GM12873 (cell line): ENCODE measurements at regions not wholly inside any gene's neighbourhood (a gene's known extent, or its start where the extent isn't known, plus 50 kb on each side); places are given as distances from the start of the nearest gene placed in this dataset.

Experiments
- CTCF ChIP-seq: IDR thresholded peaks from 2 replicates; pipeline ENCODE4 v1.5.1; 2012; ENCODE audit warnings: low read depth, mild to moderate bottlenecking, moderate library complexity, low read length, control low read depth; ENCODE audit not compliant: insufficient read depth; ENCODE audit errors: missing control alignments

GRCh38 chr16:54369861-54370260 is 83.3 kb upstream of the IRX3 start:
- no peak for TF ChIP-seq CTCF

DNA sequence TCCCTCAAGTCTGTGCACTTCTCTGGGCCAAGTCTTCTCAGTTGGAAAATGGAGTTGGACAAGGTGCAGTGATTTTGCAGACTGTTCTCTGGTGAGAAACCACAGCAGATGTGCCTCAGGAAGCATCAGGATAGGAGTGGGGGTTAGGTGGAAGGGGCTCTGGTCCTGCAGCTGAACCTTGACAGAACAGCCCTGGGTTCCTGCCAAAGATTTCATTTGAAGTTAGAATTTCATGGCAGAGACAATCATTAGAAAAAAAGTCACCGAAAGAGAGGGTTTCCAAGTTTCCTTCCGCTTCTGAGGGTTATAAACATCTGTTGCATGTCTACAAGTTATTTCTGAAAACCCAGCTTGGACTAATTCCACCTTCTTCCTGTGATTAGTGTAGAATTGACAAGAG is 80.4 kb upstream of the IRX3 start:
- TF ChIP-seq CTCF = no peak

- TF ChIP-seq CTCF = no peak
Observed at GRCh38 chr16:54365990-54366634, 79.5 kb upstream of the IRX3 start.

GRCh38 chr16:54363766-54364165 is 77.2 kb upstream of the IRX3 start:
- no peak for TF ChIP-seq CTCF

DNA sequence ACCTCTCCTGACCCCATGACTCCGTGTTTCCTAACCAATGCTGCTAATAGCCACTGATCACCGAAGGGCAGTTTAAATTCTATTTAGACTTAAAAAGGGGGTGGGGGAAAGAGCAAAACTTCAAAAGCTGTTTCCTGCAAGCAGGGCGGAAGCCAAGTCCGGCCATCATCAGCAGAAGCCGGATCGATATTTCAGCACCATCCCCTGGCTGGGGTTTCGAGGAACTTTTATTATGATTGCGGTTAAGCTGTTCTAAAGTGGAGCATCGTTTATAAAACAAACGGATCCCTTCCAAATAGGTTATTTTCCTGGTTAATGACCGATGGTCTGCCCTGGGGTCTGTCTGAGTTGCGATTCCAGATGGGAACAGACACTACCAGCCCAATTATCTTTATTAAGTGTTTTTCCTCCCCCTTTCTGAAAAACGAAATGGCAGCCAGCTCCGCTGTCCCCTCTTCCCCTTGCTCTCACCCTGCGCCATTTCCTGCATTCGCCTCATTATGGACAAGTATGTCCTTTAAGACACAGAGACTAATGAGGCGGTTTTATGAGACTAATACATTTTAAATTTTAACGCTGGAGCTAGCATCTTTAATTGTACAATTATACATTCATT is 76.1 kb upstream of the IRX3 start:
- no peak for TF ChIP-seq CTCF

GRCh38 chr16:54361246-54361645 is 74.7 kb upstream of the IRX3 start:
- TF ChIP-seq CTCF = no peak

- TF ChIP-seq CTCF = no peak
Observed at GRCh38 chr16:54360681-54361080, 74.1 kb upstream of the IRX3 start.
